Endodermal cell (in vitro differentiated cells): ENCODE measurements at regions not wholly inside any gene's neighbourhood (a gene's known extent, or its start where the extent isn't known, plus 50 kb on each side); places are given as distances from the start of the nearest gene placed in this dataset.

ENCODE experiments used
- DNase-seq: peaks from one replicate; pipeline ENCODE4 v3.0.0-alpha.2; 2017
- H3K27ac ChIP-seq: 2 replicates; pipeline ENCODE4 v1.5.1; 2013; ENCODE audit warnings: mild to moderate bottlenecking, low read depth, low read length, moderate library complexity
- H3K27me3 ChIP-seq: 2 replicates; pipeline ENCODE4 v1.6.1; 2013; ENCODE audit warnings: mild to moderate bottlenecking, low read length, moderate library complexity; ENCODE audit not compliant: insufficient read depth, control insufficient read depth, poor library complexity, severe bottlenecking
- H3K36me3 ChIP-seq: 2 replicates; pipeline ENCODE4 v1.7.0; 2013; ENCODE audit warnings: mild to moderate bottlenecking, low read length, moderate library complexity; ENCODE audit not compliant: control insufficient read depth, insufficient read depth
- H3K4me1 ChIP-seq: one replicate; pipeline ENCODE4 v1.7.0; 2013; ENCODE audit warnings: low read length; ENCODE audit not compliant: control insufficient read depth, insufficient read depth
- H3K4me3 ChIP-seq: 2 replicates; pipeline ENCODE4 v1.5.1; 2013; ENCODE audit warnings: mild to moderate bottlenecking, low read length, moderate library complexity
- H3K9ac ChIP-seq: 2 replicates; pipeline ENCODE4 v1.6.1; 2013; ENCODE audit warnings: mild to moderate bottlenecking, low read length, moderate library complexity; ENCODE audit not compliant: poor library complexity, severe bottlenecking; ENCODE audit errors: extremely low read depth
- H3K9me3 ChIP-seq: 2 replicates; pipeline ENCODE4 v1.6.1; 2013; ENCODE audit warnings: mild to moderate bottlenecking, low read length, moderate library complexity; ENCODE audit not compliant: control insufficient read depth
- H3K27ac Mint-ChIP-seq: 2 replicates; pipeline ENCODE4 v1.8.0; 2020; ENCODE audit warnings: mixed read lengths
- H3K27me3 Mint-ChIP-seq: 2 replicates; pipeline ENCODE4 v1.8.0; 2021; ENCODE audit warnings: mild to moderate bottlenecking, mixed read lengths; ENCODE audit not compliant: insufficient read depth
- H3K36me3 Mint-ChIP-seq: 2 replicates; pipeline ENCODE4 v1.8.0; 2020; ENCODE audit warnings: low read depth, mixed read lengths
- H3K4me1 Mint-ChIP-seq: 2 replicates; pipeline ENCODE4 v1.8.0; 2020; ENCODE audit warnings: mixed read lengths
- H3K4me3 Mint-ChIP-seq: 2 replicates; pipeline ENCODE4 v1.8.0; 2020; ENCODE audit warnings: mild to moderate bottlenecking, moderate library complexity, mixed read lengths
- H3K9me3 Mint-ChIP-seq: 2 replicates; pipeline ENCODE4 v1.8.0; 2020; ENCODE audit warnings: mild to moderate bottlenecking, mixed read lengths
- CTCF ChIP-seq: fragments of 200-600 bp; sonication (generic); conservative IDR thresholded peaks from 2 replicates; pipeline ENCODE4 v1.5.0; 2021; ENCODE audit warnings: antibody characterized with exemption, mild to moderate bottlenecking
- WGBS, 2 experiments: methylation state at CpG; one replicate each; pipeline versions ENCODE4 v1.1.5 to v1.1.7; 2013; ENCODE audit warnings: missing lambda C conversion rate in 2 of 2, mixed read lengths in 1 of 2; ENCODE audit not compliant: insufficient coverage in 1 of 2, insufficient read length in 1 of 2; 5-methylcytosine and 5-hydroxymethylcytosine counted together

- no peak for TF ChIP-seq CTCF
- Histone ChIP-seq H3K36me3 (no peaks in the 10 kb centered on the region), H3K27me3 (no peaks in the 10 kb centered on the region), H3K9me3 (no peaks in the 10 kb centered on the region), H3K4me1 (no peaks in the 10 kb centered on the region), H3K9ac (no peak overlapping the region), H3K4me3 (no peak overlapping the region), H3K27ac (no peak overlapping the region)
- Mint-ChIP-seq H3K36me3 (no peaks in the 10 kb centered on the region), H3K9me3 (no peaks in the 10 kb centered on the region), H3K4me3 (no peak overlapping the region), H3K4me1 (no peaks in the 10 kb centered on the region), H3K27me3 (no peaks in the 10 kb centered on the region), H3K27ac (no peak overlapping the region)
- WGBS, 2 experiments: 88 to 93% methylated on average over 9 to 14 of the region's 15 CpGs
- no peak for DNase-seq
Measured at GRCh38 chr10:128861018-128861901, 605.8 kb upstream of the MGMT start.

- no peaks in the 10 kb centered on the region for H3K36me3 ChIP-seq
- WGBS, 2 experiments: 90 to 100% methylated on average over 5 to 6 of the region's 6 CpGs
- TF ChIP-seq CTCF: no peak
- H3K9me3 ChIP-seq: no peaks in the 10 kb centered on the region
- H3K27ac Mint-ChIP-seq: no peak overlapping the region
- H3K4me1 Mint-ChIP-seq: no peaks in the 10 kb centered on the region
- H3K27me3 Mint-ChIP-seq: no peaks in the 10 kb centered on the region
- no peak overlapping the region for H3K4me3 ChIP-seq
- DNase-seq: no peak
- H3K27ac ChIP-seq: no peak overlapping the region
- no peak overlapping the region for H3K4me3 Mint-ChIP-seq
- no peaks in the 10 kb centered on the region for H3K4me1 ChIP-seq
- no peaks in the 10 kb centered on the region for H3K9me3 Mint-ChIP-seq
- no peak overlapping the region for H3K9ac ChIP-seq
- no peaks in the 10 kb centered on the region for H3K36me3 Mint-ChIP-seq
- H3K27me3 ChIP-seq: no peaks in the 10 kb centered on the region
Measured at GRCh38 chr10:128863411-128863810, 603.6 kb upstream of the MGMT start.

GRCh38 chr10:128863823-128864405, 603.1 kb upstream of the MGMT start:
- Histone ChIP-seq H3K27ac (no peak overlapping the region), H3K4me3 (no peak overlapping the region), H3K9me3 (no peaks in the 10 kb centered on the region), H3K9ac (no peak overlapping the region), H3K36me3 (no peaks in the 10 kb centered on the region), H3K27me3 (no peaks in the 10 kb centered on the region), H3K4me1 (no peaks in the 10 kb centered on the region)
- DNase-seq: no peak
- H3K9me3 Mint-ChIP-seq: no peaks in the 10 kb centered on the region
- WGBS, 2 experiments: 93 to 95% methylated on average over 8 of the region's 8 CpGs
- H3K27ac Mint-ChIP-seq: no peak overlapping the region
- no peak overlapping the region for H3K4me3 Mint-ChIP-seq
- no peaks in the 10 kb centered on the region for H3K4me1 Mint-ChIP-seq
- no peaks in the 10 kb centered on the region for H3K27me3 Mint-ChIP-seq
- TF ChIP-seq CTCF: no peak
- no peaks in the 10 kb centered on the region for H3K36me3 Mint-ChIP-seq
